A673 (cell line): ENCODE measurements at regions not wholly inside any gene's neighbourhood (a gene's known extent, or its start where the extent isn't known, plus 50 kb on each side); places are given as distances from the start of the nearest gene placed in this dataset.

Source experiments
- BruUV-seq: library from RNA; stranded (reverse); fragments of 400-500 nt; replicated peaks from 2 replicates; lab custom pipeline; 2021; lab: Mats Ljungman, UMichigan
- CTCF ChIA-PET: fragments of 300-600 bp; sonication (Branson Sonifier 250); formaldehyde crosslinking; loops from one replicate; lab custom pipeline; 2022; ENCODE audit warnings: antibody characterized with exemption; lab: Charles Lee
- POLR2A ChIA-PET: fragments of 300-600 bp; sonication (Branson Sonifier 250); formaldehyde crosslinking; loops from one replicate; lab custom pipeline; 2022; ENCODE audit warnings: antibody characterized with exemption; ENCODE audit not compliant: low non-redundant PET; lab: Charles Lee
- DNase-seq: peaks from one replicate; pipeline ENCODE4 v3.0.0-alpha.2; 2015; ENCODE audit warnings: low spot score
- H3K27ac ChIP-seq: fragments of 200-600 bp; sonication (generic); 2 replicates; pipeline ENCODE4 v1.5.1; 2016; ENCODE audit warnings: mixed run types, low read depth, mild to moderate bottlenecking, mixed read lengths, antibody characterized with exemption, low read length; ENCODE audit not compliant: poor library complexity, severe bottlenecking
- H3K27me3 ChIP-seq: fragments of 200-600 bp; sonication (generic); replicated peaks from 2 replicates; pipeline ENCODE4 v1.6.1; 2017; ENCODE audit warnings: mixed run types, low read depth, mild to moderate bottlenecking, mixed read lengths, antibody characterized with exemption, low read length; ENCODE audit not compliant: insufficient read depth, poor library complexity
- H3K36me3 ChIP-seq: fragments of 200-600 bp; sonication (generic); 2 replicates; pipeline ENCODE4 v1.6.1; 2016; ENCODE audit warnings: mixed run types, mild to moderate bottlenecking, mixed read lengths, antibody characterized with exemption, low read length; ENCODE audit not compliant: insufficient read depth, poor library complexity, severe bottlenecking
- H3K4me1 ChIP-seq: fragments of 200-600 bp; sonication (generic); 2 replicates; pipeline ENCODE4 v1.6.1; 2017; ENCODE audit warnings: mixed run types, mild to moderate bottlenecking, mixed read lengths, antibody characterized with exemption, low read length; ENCODE audit not compliant: insufficient read depth, poor library complexity, severe bottlenecking
- H3K4me3 ChIP-seq: fragments of 200-600 bp; sonication (generic); 2 replicates; pipeline ENCODE4 v1.5.1; 2016; ENCODE audit warnings: low read depth, mixed run types, mild to moderate bottlenecking, mixed read lengths, low read length; ENCODE audit not compliant: poor library complexity, severe bottlenecking
- H3K9me3 ChIP-seq: fragments of 200-600 bp; sonication (generic); 2 replicates; pipeline ENCODE4 v1.6.1; 2016; ENCODE audit warnings: mixed run types, low read depth, mild to moderate bottlenecking, mixed read lengths, antibody characterized with exemption, low read length; ENCODE audit not compliant: poor library complexity, severe bottlenecking
- EZH2 ChIP-seq: fragments of 200-600 bp; sonication (generic); IDR thresholded peaks from 2 replicates; pipeline ENCODE4 v1.6.1; 2017; ENCODE audit warnings: borderline replicate concordance, low read depth, mild to moderate bottlenecking, mixed read lengths, antibody characterized with exemption, low read length; ENCODE audit not compliant: poor library complexity, severe bottlenecking
- intact Hi-C: fragments of 100-400 bp; cut with micrococcal nuclease; formaldehyde crosslinking; loops from one replicate; pipeline ENCODE4 v1.10.0; 2022; ENCODE audit not compliant: unreplicated experiment
- TF ChIP-seq, protein P1 (sequence below): fragments of 300-800, 200-600 bp; sonication (generic); conservative IDR thresholded peaks from 2 replicates; pipeline ENCODE4 v1.5.1; 2017; ENCODE audit warnings: low read depth, mild to moderate bottlenecking, antibody characterized with exemption, low read length, moderate library complexity, mixed read lengths

DNA sequence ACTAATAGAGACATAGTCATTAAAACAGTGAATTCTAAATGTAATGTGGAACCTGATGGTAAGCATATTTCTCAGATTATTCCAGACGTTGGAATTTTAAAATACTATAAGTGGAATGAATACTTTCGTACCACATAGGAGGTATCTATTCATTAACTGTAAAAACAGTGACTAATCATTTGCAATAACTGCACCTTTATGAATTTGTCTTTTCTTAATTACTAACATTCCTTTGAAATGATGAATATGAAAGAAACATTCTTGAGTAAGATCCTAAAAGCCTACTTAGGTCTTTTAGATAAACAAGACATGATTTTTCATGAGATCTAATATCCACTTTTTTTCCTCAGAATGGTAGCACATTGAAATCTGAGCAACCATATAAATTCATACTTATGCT is 549.0 kb upstream of the LRRN3 start:
- POLR2A ChIA-PET, result no interaction called here

DNA sequence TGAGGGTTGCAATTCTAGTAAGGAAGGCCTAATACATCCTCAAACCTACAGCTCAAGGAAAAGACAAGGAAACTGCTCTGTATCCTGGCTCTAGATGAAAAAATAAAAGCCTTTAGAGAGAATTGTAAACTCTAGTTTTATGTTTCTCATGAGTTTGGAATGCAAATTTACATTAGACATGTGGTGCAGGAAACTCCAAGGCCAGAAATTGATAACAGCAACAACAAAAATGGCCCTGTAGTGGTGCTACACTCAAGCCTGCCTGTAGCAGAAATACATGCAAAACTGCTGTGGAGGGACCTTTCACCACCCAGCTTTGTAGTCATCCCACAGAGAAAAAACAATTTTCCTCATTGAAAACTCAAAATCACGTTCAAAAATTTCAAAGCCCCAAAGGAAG is 546.7 kb upstream of the LRRN3 start:
- no peak overlapping the region for H3K27ac ChIP-seq
- BruUV-seq, result no TSS peak
- no peaks in the 10 kb centered on the region for H3K36me3 ChIP-seq
- CTCF ChIA-PET, result no interaction called here
- no peak for DNase-seq
- POLR2A ChIA-PET, result no interaction called here
- TF ChIP-seq, protein P1, sequence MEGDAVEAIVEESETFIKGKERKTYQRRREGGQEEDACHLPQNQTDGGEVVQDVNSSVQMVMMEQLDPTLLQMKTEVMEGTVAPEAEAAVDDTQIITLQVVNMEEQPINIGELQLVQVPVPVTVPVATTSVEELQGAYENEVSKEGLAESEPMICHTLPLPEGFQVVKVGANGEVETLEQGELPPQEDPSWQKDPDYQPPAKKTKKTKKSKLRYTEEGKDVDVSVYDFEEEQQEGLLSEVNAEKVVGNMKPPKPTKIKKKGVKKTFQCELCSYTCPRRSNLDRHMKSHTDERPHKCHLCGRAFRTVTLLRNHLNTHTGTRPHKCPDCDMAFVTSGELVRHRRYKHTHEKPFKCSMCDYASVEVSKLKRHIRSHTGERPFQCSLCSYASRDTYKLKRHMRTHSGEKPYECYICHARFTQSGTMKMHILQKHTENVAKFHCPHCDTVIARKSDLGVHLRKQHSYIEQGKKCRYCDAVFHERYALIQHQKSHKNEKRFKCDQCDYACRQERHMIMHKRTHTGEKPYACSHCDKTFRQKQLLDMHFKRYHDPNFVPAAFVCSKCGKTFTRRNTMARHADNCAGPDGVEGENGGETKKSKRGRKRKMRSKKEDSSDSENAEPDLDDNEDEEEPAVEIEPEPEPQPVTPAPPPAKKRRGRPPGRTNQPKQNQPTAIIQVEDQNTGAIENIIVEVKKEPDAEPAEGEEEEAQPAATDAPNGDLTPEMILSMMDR, result no peak
- no peak for TF ChIP-seq EZH2
- H3K27me3 ChIP-seq, result no peaks in the 10 kb centered on the region
- H3K4me3 ChIP-seq, result no peak overlapping the region
- H3K4me1 ChIP-seq, result no peaks in the 10 kb centered on the region
- intact Hi-C loops, result no loop called here
- no peaks in the 10 kb centered on the region for H3K9me3 ChIP-seq

More for the DNA sequence above, 549.0 kb upstream of the LRRN3 start:
- no peak for DNase-seq
- no peak for TF ChIP-seq EZH2
- TF ChIP-seq, protein P1, result no peak
- CTCF ChIA-PET, result no interaction called here
- no TSS peak for BruUV-seq
- intact Hi-C loops, result no loop called here
- H3K27ac ChIP-seq, result no peak overlapping the region
- no peaks in the 10 kb centered on the region for H3K9me3 ChIP-seq
- H3K36me3 ChIP-seq, result no peaks in the 10 kb centered on the region
- no peaks in the 10 kb centered on the region for H3K4me1 ChIP-seq
- no peak overlapping the region for H3K4me3 ChIP-seq
- no peaks in the 10 kb centered on the region for H3K27me3 ChIP-seq

DNA sequence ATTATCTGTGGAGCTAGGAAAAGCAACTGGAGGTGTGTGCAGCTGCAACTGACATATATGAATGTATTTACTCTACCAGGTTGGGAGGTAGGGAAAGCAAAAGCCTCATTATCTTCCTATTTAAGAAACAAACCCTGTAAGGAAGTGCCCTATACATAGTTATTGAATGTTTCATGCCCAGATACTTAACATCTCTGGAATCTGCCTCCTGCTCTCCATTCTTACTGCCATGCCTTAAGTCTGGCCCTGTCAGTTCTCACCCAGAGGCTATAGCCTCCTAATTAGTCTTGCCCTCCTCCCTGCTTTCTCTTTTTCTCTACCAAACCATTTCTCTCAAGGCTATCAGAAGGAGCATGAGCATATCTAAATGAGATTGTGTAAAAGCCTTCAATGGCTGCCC is 542.6 kb upstream of the LRRN3 start:
- Histone ChIP-seq H3K9me3 (no peaks in the 10 kb centered on the region), H3K27ac (no peak overlapping the region), H3K4me1 (no peaks in the 10 kb centered on the region), H3K4me3 (no peak overlapping the region), H3K27me3 (no peaks in the 10 kb centered on the region), H3K36me3 (no peaks in the 10 kb centered on the region)
- ChIA-PET POLR2A (no interaction called here), CTCF (no interaction called here)
- no peak for TF ChIP-seq EZH2
- TF ChIP-seq, protein P1, result no peak
- no peak for DNase-seq
- intact Hi-C loops, result no loop called here
- no TSS peak for BruUV-seq
